IPS-15b (cell line): ENCODE measurements at regions not wholly inside any gene's neighbourhood (a gene's known extent, or its start where the extent isn't known, plus 50 kb on each side); places are given as distances from the start of the nearest gene placed in this dataset.

Experiments used
- H3K27me3 ChIP-seq: one replicate; pipeline ENCODE4 v1.6.1; 2013; ENCODE audit warnings: low read length; ENCODE audit not compliant: control insufficient read depth, insufficient read depth
- H3K36me3 ChIP-seq: one replicate; pipeline ENCODE4 v1.6.1; 2013; ENCODE audit warnings: low read length; ENCODE audit not compliant: control insufficient read depth, insufficient read depth
- H3K4me1 ChIP-seq: one replicate; pipeline ENCODE4 v1.6.1; 2013; ENCODE audit warnings: mild to moderate bottlenecking, low read length; ENCODE audit not compliant: control insufficient read depth, insufficient read depth
- H3K4me3 ChIP-seq: one replicate; pipeline ENCODE4 v1.5.1; 2013; ENCODE audit warnings: low read depth, low read length
- H3K9ac ChIP-seq: one replicate; pipeline ENCODE4 v1.6.1; 2013; ENCODE audit warnings: low read depth, mild to moderate bottlenecking, low read length
- H3K9me3 ChIP-seq: one replicate; pipeline ENCODE4 v1.6.1; 2013; ENCODE audit warnings: mild to moderate bottlenecking, low read length; ENCODE audit not compliant: control insufficient read depth, insufficient read depth

DNA sequence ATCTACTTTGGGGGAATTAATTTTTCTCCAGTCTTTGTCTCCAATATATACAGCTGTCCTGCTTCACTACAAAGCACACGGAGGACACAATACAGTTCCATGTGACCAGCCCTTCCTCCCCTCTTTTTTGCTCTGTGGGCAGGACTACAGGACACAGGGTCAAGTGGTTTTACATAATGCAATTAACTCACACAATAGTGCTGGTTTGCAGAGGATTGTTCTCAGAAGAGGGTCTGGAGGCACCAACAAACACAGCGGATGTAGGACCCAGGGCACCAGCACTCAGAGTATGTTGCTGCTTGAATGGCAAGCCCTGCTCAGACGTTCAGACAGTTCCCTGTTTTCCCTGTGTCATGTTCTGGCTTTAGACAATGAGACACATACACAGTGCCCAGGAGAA, 52.0 kb upstream of the NPTX2 start:
- Histone ChIP-seq H3K9ac (no peak overlapping the region), H3K36me3 (no peaks in the 10 kb centered on the region), H3K9me3 (no peaks in the 10 kb centered on the region), H3K4me1 (no peaks in the 10 kb centered on the region), H3K27me3 (no peaks in the 10 kb centered on the region), H3K4me3 (no peak overlapping the region)

DNA sequence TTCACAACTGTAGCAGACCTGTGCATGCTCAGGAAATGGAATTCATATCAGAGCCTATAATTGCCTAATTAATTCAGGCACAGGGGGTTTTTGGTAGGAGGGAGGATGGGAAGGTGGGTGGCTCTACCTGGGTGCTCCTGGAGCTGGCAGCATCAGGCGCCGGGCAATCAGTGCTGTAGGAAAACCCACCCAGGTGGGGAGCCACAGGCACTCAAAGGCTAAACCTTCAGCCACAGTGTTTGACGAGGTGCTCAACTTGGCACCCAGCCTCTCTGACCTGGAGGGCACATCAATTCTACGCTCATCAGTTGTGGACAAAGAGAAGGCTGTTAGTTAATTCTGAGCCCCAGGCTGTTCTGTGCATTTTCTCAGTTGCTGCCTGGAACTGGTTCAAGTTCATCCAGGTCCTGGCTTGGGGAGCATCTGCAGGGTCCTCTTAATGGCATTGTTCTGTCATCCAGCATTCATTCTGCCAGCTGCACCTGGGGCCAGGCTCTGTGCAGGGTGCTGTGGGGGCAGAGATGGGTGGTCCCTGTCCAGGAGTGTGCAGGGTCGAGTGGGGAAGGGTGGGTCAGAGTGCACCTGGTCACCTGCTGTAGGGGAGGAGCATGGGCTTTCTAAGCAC, 54.1 kb upstream of the NPTX2 start:
- Histone ChIP-seq H3K27me3 (no peaks in the 10 kb centered on the region), H3K36me3 (no peaks in the 10 kb centered on the region), H3K9me3 (no peaks in the 10 kb centered on the region), H3K4me1 (no peaks in the 10 kb centered on the region), H3K9ac (no peak overlapping the region), H3K4me3 (no peak overlapping the region)

DNA sequence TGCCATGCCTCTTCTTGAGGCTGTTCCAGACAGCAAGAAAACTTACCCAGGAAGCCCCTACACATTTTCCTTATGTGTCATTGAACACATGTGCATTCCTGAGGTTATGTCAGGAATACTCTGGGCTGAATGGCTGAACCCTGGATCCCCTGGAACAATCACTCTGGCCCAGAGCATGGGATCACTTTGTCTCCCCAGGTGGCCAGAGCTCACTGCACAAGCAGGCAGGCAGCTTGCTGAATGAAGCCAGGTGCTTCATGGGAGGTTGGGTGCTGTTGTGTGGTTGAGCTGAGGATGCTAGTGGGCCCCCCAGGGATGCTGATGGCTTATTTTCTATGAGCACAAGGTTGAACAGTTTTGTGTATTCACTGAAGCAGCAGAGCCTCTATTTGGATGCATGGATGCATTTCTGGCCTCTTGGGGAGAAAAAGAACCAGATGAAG, 54.7 kb upstream of the NPTX2 start:
- Histone ChIP-seq H3K4me3 (no peak overlapping the region), H3K4me1 (no peaks in the 10 kb centered on the region), H3K36me3 (no peaks in the 10 kb centered on the region), H3K27me3 (no peaks in the 10 kb centered on the region), H3K9ac (no peak overlapping the region), H3K9me3 (no peaks in the 10 kb centered on the region)

DNA sequence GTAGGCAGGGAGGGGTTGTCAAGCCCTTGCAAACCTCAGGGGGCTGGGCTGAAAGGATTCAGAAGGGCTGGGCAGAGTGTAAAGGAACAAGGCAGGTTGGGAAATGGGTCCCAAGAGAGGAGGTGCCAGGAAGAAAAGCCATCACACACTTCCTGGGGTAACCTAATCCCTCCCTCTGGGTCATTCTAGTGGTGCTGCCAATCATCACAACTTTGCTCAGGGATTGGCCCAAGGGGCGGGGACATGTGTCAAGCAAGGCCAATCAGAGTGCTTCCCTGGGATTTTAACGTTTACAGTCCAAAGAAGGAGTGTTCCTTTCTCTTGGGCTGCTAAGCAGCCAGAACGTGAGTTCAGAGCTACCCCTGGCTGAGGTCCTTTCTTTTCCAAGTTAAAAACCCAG, 57.1 kb upstream of the NPTX2 start:
- Histone ChIP-seq H3K36me3 (no peaks in the 10 kb centered on the region), H3K27me3 (no peaks in the 10 kb centered on the region), H3K4me3 (no peak overlapping the region), H3K4me1 (no peaks in the 10 kb centered on the region), H3K9me3 (no peaks in the 10 kb centered on the region), H3K9ac (no peak overlapping the region)

DNA sequence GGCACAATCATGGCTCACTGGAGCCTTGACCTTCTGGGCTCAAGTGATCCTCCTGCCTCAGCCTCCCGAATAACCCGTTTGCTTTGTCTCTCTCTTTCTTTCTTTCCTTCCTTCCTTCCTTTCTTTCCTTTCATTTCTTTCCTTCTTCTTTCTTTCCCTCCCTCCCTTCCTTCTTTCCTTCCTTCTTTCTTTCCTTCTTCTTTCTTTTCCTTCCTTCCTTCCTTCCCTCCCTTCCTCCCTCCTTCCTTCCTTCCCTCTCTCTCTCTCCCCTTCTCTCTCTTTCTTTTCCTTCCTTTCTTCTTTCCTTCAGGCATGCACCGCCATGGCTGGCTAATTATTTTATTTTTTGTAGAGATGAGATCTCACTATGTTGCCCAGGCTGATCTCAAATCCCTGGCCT, 57.9 kb upstream of the NPTX2 start:
- H3K36me3 ChIP-seq: no peaks in the 10 kb centered on the region
- H3K9me3 ChIP-seq: no peaks in the 10 kb centered on the region
- no peak overlapping the region for H3K9ac ChIP-seq
- H3K4me1 ChIP-seq: no peaks in the 10 kb centered on the region
- no peak overlapping the region for H3K4me3 ChIP-seq
- H3K27me3 ChIP-seq: no peaks in the 10 kb centered on the region

DNA sequence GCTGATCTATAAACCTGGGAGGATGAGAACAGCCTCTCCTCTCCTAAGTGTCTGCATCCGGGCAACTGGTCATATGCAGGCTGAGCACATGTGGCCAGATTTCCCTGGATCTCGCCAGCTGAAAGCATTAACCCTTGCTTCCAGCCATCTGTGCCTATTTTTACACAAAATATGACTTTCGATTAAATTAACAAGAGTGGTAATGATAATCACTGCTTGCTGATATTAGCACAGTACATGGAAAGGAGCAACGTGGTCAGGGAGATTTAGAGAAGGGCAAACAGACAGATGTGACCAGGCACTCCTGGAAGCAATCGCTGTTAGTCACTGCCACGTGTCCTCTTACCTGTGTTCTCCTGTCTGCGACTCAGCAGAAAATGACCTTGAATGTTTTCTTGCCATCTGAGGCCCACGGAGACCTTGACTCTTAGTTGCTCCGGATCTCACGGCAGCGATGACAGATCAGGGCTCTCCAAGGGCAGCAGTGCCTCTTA, 59.5 kb upstream of the NPTX2 start:
- Histone ChIP-seq H3K4me1 (no peaks in the 10 kb centered on the region), H3K36me3 (no peaks in the 10 kb centered on the region), H3K4me3 (no peak overlapping the region), H3K9me3 (no peaks in the 10 kb centered on the region), H3K9ac (no peak overlapping the region), H3K27me3 (no peaks in the 10 kb centered on the region)

DNA sequence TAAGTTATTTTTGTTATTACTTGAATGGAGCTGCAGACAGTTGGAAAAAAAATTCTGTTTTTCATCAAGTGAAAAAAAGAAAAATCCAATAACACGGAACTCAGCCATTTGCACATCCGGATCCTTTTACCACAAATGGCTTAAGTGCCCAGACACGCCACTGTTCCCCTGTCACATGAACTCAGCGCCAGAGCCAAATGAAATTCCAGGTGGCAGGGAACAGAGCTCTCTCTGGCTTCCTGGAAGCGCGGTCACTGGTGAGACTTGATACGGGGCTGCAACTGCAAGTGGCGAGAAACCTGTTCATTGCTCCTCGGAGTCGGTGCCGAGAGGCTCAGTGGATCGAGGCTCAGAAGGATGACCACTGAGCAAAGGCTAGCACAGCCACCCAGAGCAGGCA, 60.8 kb upstream of the NPTX2 start:
- H3K9ac ChIP-seq: no peak overlapping the region
- H3K27me3 ChIP-seq: no peaks in the 10 kb centered on the region
- no peaks in the 10 kb centered on the region for H3K9me3 ChIP-seq
- H3K36me3 ChIP-seq: no peaks in the 10 kb centered on the region
- no peaks in the 10 kb centered on the region for H3K4me1 ChIP-seq
- no peak overlapping the region for H3K4me3 ChIP-seq

DNA sequence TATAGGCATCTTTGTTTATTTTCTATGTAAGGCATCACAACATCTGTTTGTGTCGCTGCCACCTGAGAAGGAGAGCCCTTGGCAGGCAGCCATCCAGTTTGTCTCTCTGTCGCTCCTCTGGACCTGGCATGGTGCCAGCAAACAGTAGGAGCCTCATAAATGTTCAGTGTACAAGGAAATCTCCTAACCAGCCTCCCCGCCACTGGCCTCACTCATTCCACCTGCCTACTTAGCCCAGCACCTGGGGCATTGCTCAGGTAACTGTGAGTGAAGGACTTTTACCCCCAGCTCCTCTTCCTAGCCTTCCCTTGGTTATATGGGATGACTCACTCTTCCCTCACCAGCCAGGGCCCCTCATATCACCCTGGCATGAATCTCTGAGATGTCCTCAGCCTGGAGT, 61.7 kb upstream of the NPTX2 start:
- no peaks in the 10 kb centered on the region for H3K27me3 ChIP-seq
- H3K4me3 ChIP-seq: no peak overlapping the region
- H3K36me3 ChIP-seq: no peaks in the 10 kb centered on the region
- H3K9me3 ChIP-seq: no peaks in the 10 kb centered on the region
- no peaks in the 10 kb centered on the region for H3K4me1 ChIP-seq
- H3K9ac ChIP-seq: no peak overlapping the region

DNA sequence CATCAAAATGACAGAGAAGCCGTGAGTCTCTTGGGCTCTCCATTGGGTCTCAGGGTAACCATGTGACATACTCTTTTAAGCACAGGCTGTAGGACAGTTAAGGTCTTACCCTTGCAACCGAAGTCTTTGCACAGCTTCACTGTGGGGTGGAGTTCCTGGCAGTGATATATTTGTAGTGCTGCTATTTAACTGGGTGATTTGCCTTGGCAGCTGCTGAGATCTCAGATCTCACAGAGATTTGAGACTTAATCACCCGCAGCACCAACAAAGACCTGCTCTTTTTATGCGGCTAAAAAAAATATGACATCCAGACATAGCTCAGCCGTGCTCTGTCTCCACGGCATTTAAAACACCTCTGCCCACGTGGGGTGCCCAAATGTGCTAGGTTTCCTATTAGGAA, 63.4 kb upstream of the NPTX2 start:
- Histone ChIP-seq H3K9me3 (no peaks in the 10 kb centered on the region), H3K9ac (no peak overlapping the region), H3K4me1 (no peaks in the 10 kb centered on the region), H3K4me3 (no peak overlapping the region), H3K27me3 (no peaks in the 10 kb centered on the region), H3K36me3 (no peaks in the 10 kb centered on the region)

DNA sequence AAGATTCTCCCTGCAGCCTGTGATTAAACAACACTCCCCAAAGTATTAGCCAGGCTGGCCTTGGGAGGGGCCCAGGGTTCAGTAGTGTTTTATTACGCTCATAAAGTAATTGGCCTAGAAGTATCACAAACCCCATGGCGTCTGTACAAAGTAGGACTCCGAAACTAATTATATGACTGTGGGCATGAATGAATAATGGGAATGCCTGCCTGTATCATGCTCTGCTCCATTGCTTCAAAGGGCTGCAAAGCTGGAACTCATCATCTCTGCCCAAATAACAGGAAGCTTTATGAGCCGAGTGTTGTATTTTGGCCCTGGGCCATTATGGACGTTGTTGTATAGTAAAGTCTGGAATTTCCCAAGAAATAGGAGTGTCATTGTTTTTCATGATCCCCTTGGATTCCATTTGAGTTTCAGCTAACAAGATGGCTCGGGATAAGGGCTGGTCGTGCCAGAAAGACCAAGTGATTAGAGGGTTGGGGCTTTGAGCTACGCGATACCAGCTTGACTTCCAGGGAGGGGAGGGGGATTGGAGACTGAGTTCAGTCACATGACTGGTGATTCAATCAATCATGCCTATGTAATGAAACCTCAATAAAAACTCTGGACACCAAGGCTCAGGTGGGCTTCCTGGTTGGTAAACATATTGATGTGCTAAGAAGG, 65.3 kb upstream of the NPTX2 start:
- H3K4me3 ChIP-seq: no peak overlapping the region
- H3K9ac ChIP-seq: no peak overlapping the region
- H3K27me3 ChIP-seq: no peaks in the 10 kb centered on the region

DNA sequence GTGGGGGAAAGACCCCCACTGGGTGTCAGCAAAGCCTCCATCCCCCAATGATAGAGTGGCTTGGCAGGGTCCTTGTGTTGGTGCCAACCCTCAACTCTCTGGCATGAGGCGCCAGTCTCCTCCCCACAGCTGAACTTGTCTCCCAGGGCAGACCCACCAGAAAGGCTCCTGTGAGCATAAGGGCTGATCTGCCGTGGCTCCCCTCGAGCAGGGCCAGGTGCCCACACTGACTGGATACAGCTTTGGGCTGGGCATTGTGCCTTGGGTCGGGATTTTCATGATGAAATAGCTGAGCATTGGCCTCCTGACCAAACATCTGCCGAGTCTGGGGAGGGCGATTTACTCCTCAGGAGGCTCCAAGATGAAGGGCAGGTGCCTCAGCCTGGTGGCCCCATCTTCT, 68.1 kb upstream of the NPTX2 start:
- Histone ChIP-seq H3K4me1 (no peaks in the 10 kb centered on the region), H3K9ac (no peak overlapping the region)

More for the DNA sequence above, 65.3 kb upstream of the NPTX2 start:
- H3K4me1 ChIP-seq: no peaks in the 10 kb centered on the region
- no peaks in the 10 kb centered on the region for H3K9me3 ChIP-seq
- H3K36me3 ChIP-seq: no peaks in the 10 kb centered on the region

DNA sequence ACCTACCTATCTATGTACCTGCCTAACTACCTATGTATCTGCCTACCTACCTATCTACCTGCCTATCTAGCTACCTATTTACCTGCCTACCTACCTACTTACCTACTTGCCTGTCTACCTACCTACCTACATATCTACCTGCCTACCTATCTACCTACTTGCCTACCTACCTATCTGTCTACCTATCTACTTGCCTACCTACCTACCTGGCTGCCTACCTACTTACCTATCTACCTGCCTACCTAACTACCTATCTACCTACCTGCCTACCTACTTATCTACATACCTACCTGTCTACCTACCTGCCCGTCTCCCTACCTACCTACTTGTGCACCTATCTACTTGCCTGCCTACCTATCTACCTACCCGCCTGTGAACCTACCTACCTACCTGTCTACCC, 68.7 kb upstream of the NPTX2 start:
- Histone ChIP-seq H3K9me3 (no peaks in the 10 kb centered on the region), H3K9ac (no peak overlapping the region), H3K4me1 (no peaks in the 10 kb centered on the region), H3K27me3 (no peaks in the 10 kb centered on the region), H3K4me3 (no peak overlapping the region), H3K36me3 (no peaks in the 10 kb centered on the region)

More for the DNA sequence above, 68.1 kb upstream of the NPTX2 start:
- H3K4me3 ChIP-seq: no peak overlapping the region
- H3K36me3 ChIP-seq: no peaks in the 10 kb centered on the region
- no peaks in the 10 kb centered on the region for H3K27me3 ChIP-seq
- H3K9me3 ChIP-seq: no peaks in the 10 kb centered on the region
